ENCODE measurements at regions not wholly inside any gene's neighbourhood (a gene's known extent, or its start where the extent isn't known, plus 50 kb on each side); places are given as distances from the start of the nearest gene placed in this dataset.

GRCh38 chr14:95466506-95466905 lies 49.9 kb downstream of the SYNE3 start:
- no peak for DNase-seq

- no peak for DNase-seq
These were observed 50.5 kb downstream of the SYNE3 start for GRCh38 chr14:95465936-95466335.

- no peak for DNase-seq
These were observed 51.1 kb downstream of the SYNE3 start for GRCh38 chr14:95465358-95465757.

GRCh38 chr14:95464514-95464913 lies 51.9 kb downstream of the SYNE3 start:
- no peak for DNase-seq

- DNase-seq, result no peak
These were observed 52.3 kb downstream of the SYNE3 start for GRCh38 chr14:95464103-95464502.

GRCh38 chr14:95463171-95463901 lies 53.1 kb downstream of the SYNE3 start:
- DNase-seq, result no peak

- no peak for DNase-seq
These were observed 54.0 kb downstream of the SYNE3 start for GRCh38 chr14:95462491-95462890.

GRCh38 chr14:95460647-95461478 lies 55.6 kb downstream of the SYNE3 start:
- no peak for DNase-seq

- no peak for DNase-seq
These were observed 57.5 kb downstream of the SYNE3 start for GRCh38 chr14:95458906-95459305.

GRCh38 chr14:95458459-95458858 lies 58.0 kb downstream of the SYNE3 start:
- DNase-seq, result no peak

- no peak for DNase-seq
These were observed 60.2 kb downstream of the SYNE3 start for GRCh38 chr14:95456281-95456680.

- no peak for DNase-seq
These were observed 61.2 kb downstream of the SYNE3 start for GRCh38 chr14:95455246-95455645.

GRCh38 chr14:95453713-95453980 lies 62.8 kb downstream of the SYNE3 start:
- DNase-seq, result no peak

- DNase-seq, result no peak
These were observed 63.3 kb downstream of the SYNE3 start for GRCh38 chr14:95452893-95453712.

- no peak for DNase-seq
These were observed 64.1 kb downstream of the SYNE3 start for GRCh38 chr14:95452176-95452892.

GRCh38 chr14:95449131-95449530 lies 67.3 kb downstream of the SYNE3 start:
- DNase-seq, result no peak

- DNase-seq, result no peak
These were observed 70.0 kb downstream of the SYNE3 start for GRCh38 chr14:95446470-95446869.

GRCh38 chr14:95445676-95446075 lies 70.8 kb downstream of the SYNE3 start:
- DNase-seq, result no peak

GRCh38 chr14:95445161-95445560 lies 71.3 kb downstream of the SYNE3 start:
- no peak for DNase-seq

- DNase-seq, result no peak
These were observed 72.0 kb downstream of the SYNE3 start for GRCh38 chr14:95444132-95445129.

- peak; percentile 39 to 70 for DNase-seq
These were observed 73.8 kb downstream of the SYNE3 start for GRCh38 chr14:95442633-95443021.

Measured in NCI-H187 (cell line).